ENCODE measurements at regions not wholly inside any gene's neighbourhood (a gene's known extent, or its start where the extent isn't known, plus 50 kb on each side); places are given as distances from the start of the nearest gene placed in this dataset.

GRCh38 chr2:108067820-108068405 is 81.6 kb downstream of the SLC5A7 start:
- no peak for DNase-seq

GRCh38 chr2:108069515-108070310 is 83.4 kb downstream of the SLC5A7 start:
- no peak for DNase-seq

GRCh38 chr2:108073415-108074072 is 87.2 kb downstream of the SLC5A7 start:
- DNase-seq: no peak

GRCh38 chr2:108074150-108074549 is 87.8 kb downstream of the SLC5A7 start:
- DNase-seq: no peak

GRCh38 chr2:108074946-108075345 is 88.6 kb downstream of the SLC5A7 start:
- DNase-seq: no peak

- DNase-seq: no peak
Measured at GRCh38 chr2:108076527-108076926, 90.2 kb downstream of the SLC5A7 start.

GRCh38 chr2:108079736-108080135 is 93.4 kb downstream of the SLC5A7 start:
- no peak for DNase-seq

- DNase-seq: no peak
Measured at GRCh38 chr2:108080177-108080576, 93.9 kb downstream of the SLC5A7 start.

GRCh38 chr2:108082978-108083377 is 96.7 kb downstream of the SLC5A7 start:
- DNase-seq: no peak

GRCh38 chr2:108084311-108084710 is 98.0 kb downstream of the SLC5A7 start:
- no peak for DNase-seq

GRCh38 chr2:108092886-108093285 is 106.6 kb downstream of the SLC5A7 start:
- DNase-seq: no peak

- no peak for DNase-seq
Measured at GRCh38 chr2:108101481-108101880, 115.2 kb downstream of the SLC5A7 start.

- no peak for DNase-seq
Measured at GRCh38 chr2:108106731-108107130, 120.4 kb downstream of the SLC5A7 start.

GRCh38 chr2:108111936-108112335 is 125.6 kb downstream of the SLC5A7 start:
- no peak for DNase-seq

GRCh38 chr2:108115868-108116267 is 123.9 kb upstream of the SULT1C3 start:
- no peak for DNase-seq

- DNase-seq: no peak
Measured at GRCh38 chr2:108118996-108119395, 120.8 kb upstream of the SULT1C3 start.

- DNase-seq: no peak
Measured at GRCh38 chr2:108119492-108119891, 120.3 kb upstream of the SULT1C3 start.

GRCh38 chr2:108124736-108125495 is 114.9 kb upstream of the SULT1C3 start:
- DNase-seq: no peak

GRCh38 chr2:108125581-108125980 is 114.2 kb upstream of the SULT1C3 start:
- DNase-seq: no peak

GRCh38 chr2:108128249-108128648 is 111.5 kb upstream of the SULT1C3 start:
- DNase-seq: no peak

- DNase-seq: no peak
Measured at GRCh38 chr2:108129636-108130035, 110.1 kb upstream of the SULT1C3 start.

- DNase-seq: no peak
Measured at GRCh38 chr2:108133457-108133856, 106.3 kb upstream of the SULT1C3 start.

- DNase-seq: peak; percentile 1
Measured at GRCh38 chr2:108139521-108139920, 100.2 kb upstream of the SULT1C3 start.
